GM23248 (cell line): ENCODE measurements at regions not wholly inside any gene's neighbourhood (a gene's known extent, or its start where the extent isn't known, plus 50 kb on each side); places are given as distances from the start of the nearest gene placed in this dataset.

ENCODE experiments used
- EZH2 ChIP-seq: fragments of 200-600 bp; sonication (generic); IDR thresholded peaks from 2 replicates; pipeline ENCODE4 v1.6.1; 2018; ENCODE audit warnings: antibody characterized with exemption, mild to moderate bottlenecking; ENCODE audit not compliant: insufficient read depth, poor library complexity, severe bottlenecking
- EZH2phosphoT487 ChIP-seq: fragments of 200-600 bp; sonication (generic); IDR thresholded peaks from 2 replicates; pipeline ENCODE4 v1.6.1; 2018; ENCODE audit warnings: antibody characterized with exemption, moderate library complexity, mild to moderate bottlenecking, low read depth; ENCODE audit not compliant: insufficient read depth

GRCh38 chr11:123314972-123315371 lies 115.1 kb upstream of the GRAMD1B start:
- TF ChIP-seq EZH2phosphoT487 (no peak), EZH2 (no peak)
